HEK293 (cell line): ENCODE measurements at regions not wholly inside any gene's neighbourhood (a gene's known extent, or its start where the extent isn't known, plus 50 kb on each side); places are given as distances from the start of the nearest gene placed in this dataset.

Source experiments
- CTCF ChIA-PET: fragments of 350-600 bp; formaldehyde crosslinking; extraction: SDS; loops from one replicate; lab custom pipeline; 2021; ENCODE audit warnings: antibody characterized with exemption; lab: Yijun Ruan, JAX
- POLR2A ChIA-PET: fragments of 300-600 bp; formaldehyde crosslinking; extraction: SDS; loops from one replicate; lab custom pipeline; 2020; ENCODE audit warnings: antibody characterized with exemption, inconsistent platforms; lab: Yijun Ruan, JAX
- H3K27ac ChIP-seq: fragments of 200-500 bp; sonication (Bioruptor generic); 2 replicates; pipeline ENCODE4 v1.5.1; 2014; ENCODE audit warnings: low read depth, low read length, control low read depth, inconsistent platforms; ENCODE audit errors: extremely low read depth
- H3K36me3 ChIP-seq, 2 experiments: fragments of 200-500 bp in 1 of 2; sonication (Bioruptor generic) in 1 of 2; 1 replicate in 1 of 2; 2 replicates in 1 of 2; pipeline ENCODE4 v1.5.1; 2014 to 2017; ENCODE audit warnings: inconsistent platforms in 2 of 2, low read length in 2 of 2; ENCODE audit not compliant: control insufficient read depth in 2 of 2, insufficient read depth in 1 of 2
- H3K4me1 ChIP-seq: fragments of 200-500 bp; sonication (Bioruptor generic); 2 replicates; pipeline ENCODE4 v1.5.1; 2014; ENCODE audit warnings: mild to moderate bottlenecking, low read length, inconsistent platforms; ENCODE audit not compliant: control insufficient read depth, insufficient read depth
- H3K4me3 ChIP-seq: 2 replicates; pipeline ENCODE4 v1.5.1; 2011; ENCODE audit warnings: low read depth, mild to moderate bottlenecking, control low read depth, low read length, moderate library complexity
- H3K9me3 ChIP-seq: fragments of 200-500 bp; sonication (Bioruptor generic); 2 replicates; pipeline ENCODE4 v1.5.1; 2014; ENCODE audit warnings: low read depth, low read length, inconsistent platforms; ENCODE audit not compliant: control insufficient read depth, insufficient read depth
- EGR2 ChIP-seq: fragments of 450-650 bp; formaldehyde crosslinking; IDR thresholded peaks from 2 replicates; pipeline ENCODE4 v1.5.1; 2016; ENCODE audit warnings: low read depth, missing biosample characterization, missing genetic modification characterization
- GLIS1 ChIP-seq: fragments of 450-650 bp; formaldehyde crosslinking; IDR thresholded peaks from 2 replicates; pipeline ENCODE4 v1.5.1; 2016; ENCODE audit warnings: missing biosample characterization, missing genetic modification characterization
- ZBTB17 ChIP-seq: fragments of 450-650 bp; formaldehyde crosslinking; IDR thresholded peaks from 2 replicates; pipeline ENCODE4 v1.5.1; 2016; ENCODE audit warnings: missing biosample characterization, missing genetic modification characterization
- ZNF146 ChIP-seq: fragments of 450-650 bp; formaldehyde crosslinking; IDR thresholded peaks from 2 replicates; pipeline ENCODE4 v1.5.1; 2016; ENCODE audit warnings: missing biosample characterization, missing genetic modification characterization

DNA sequence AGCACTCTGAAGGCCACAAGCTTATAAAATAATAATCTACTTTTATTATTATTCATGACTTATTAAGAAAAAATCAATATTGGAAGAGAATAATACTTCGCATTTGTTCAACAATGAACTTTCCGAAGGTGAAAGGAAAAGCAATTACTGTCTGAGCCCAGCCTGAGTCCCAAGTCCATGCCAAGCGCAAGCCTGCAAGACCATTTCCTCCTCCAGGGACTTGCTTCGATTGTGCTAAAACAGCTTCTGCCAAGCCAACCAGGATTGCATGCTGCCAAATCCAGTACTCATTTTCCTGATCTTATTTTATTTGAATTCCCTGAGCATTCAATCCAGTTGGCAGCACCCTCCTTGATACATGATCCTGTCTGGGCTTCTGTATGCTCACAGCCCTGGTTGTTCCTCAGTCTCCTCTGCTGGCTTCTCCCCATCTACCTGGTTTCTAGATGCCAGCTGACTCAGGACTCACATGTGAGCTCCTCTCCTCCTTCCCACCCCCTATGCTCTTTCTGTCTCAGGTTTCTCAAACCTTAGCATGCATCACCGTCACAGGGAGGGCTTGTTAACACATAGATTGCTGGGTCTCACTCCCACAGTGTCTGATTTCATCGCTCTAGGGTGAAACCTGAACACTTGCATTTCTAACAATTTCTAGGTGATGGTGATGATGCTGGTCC is 55.9 kb upstream of the PSMF1 start:
- Histone ChIP-seq H3K36me3 (no peaks in the 10 kb centered on the region), H3K9me3 (no peaks in the 10 kb centered on the region), H3K27ac (no peak overlapping the region), H3K4me3 (no peak overlapping the region), H3K4me1 (peaks cover 2% of the 10 kb centered on the region; the same call in 1 of the 2 replicates)
- CTCF ChIA-PET: interaction anchor here (0.6 kb wide), 1 partner anchor 417 kb away, joined by 3 read pairs; no protein-coding TSS in a partner anchor
- peak; percentile 65 for TF ChIP-seq GLIS1 (tag by site-specific recombination)
- TF ChIP-seq ZBTB17 (tag by site-specific recombination): 0 out of 2 replicates have a peak, but pooled peaks have one; percentile 14
- TF ChIP-seq EGR2 (tag by site-specific recombination): 0 out of 2 replicates have a peak, but pooled peaks have one; percentile 6
- no peak for TF ChIP-seq ZNF146 (tag by site-specific recombination)
- POLR2A ChIA-PET: no interaction called here
